ENCODE measurements at regions not wholly inside any gene's neighbourhood (a gene's known extent, or its start where the extent isn't known, plus 50 kb on each side); places are given as distances from the start of the nearest gene placed in this dataset.
"Not testable (repeated sequence)": the region's sequence is repeated elsewhere in the genome, so short reads cannot be mapped to it uniquely, and the experiment has no call there.

GRCh38 chrX:63439580-63439979, 88.4 kb upstream of the SPIN4 start:
- Histone ChIP-seq H3K9me3 (ENCODE audit: low read length) (no peaks in the 10 kb centered on the region), H3K27me3 (ENCODE audit: insufficient read depth, low read length) (no peaks in the 10 kb centered on the region), H3K36me3 (ENCODE audit: insufficient read depth, low read length) (no peaks in the 10 kb centered on the region), H2AFZ (ENCODE audit: low read depth, low read length) (no peak overlapping the region), H3K4me1 (ENCODE audit: insufficient read depth, low read length) (no peaks in the 10 kb centered on the region), H3K4me3 (ENCODE audit: low read length) (no peak overlapping the region)

GRCh38 chrX:63436865-63437264, 85.7 kb upstream of the SPIN4 start:
- H3K27me3 ChIP-seq (ENCODE audit: insufficient read depth, low read length): no peaks in the 10 kb centered on the region
- no peak overlapping the region for H2AFZ ChIP-seq (ENCODE audit: low read depth, low read length)
- H3K9me3 ChIP-seq (ENCODE audit: low read length): peaks cover 2% of the 10 kb centered on the region
- no peaks in the 10 kb centered on the region for H3K4me1 ChIP-seq (ENCODE audit: insufficient read depth, low read length)
- no peak overlapping the region for H3K4me3 ChIP-seq (ENCODE audit: low read length)
- H3K36me3 ChIP-seq (ENCODE audit: insufficient read depth, low read length): no peaks in the 10 kb centered on the region

- no peaks in the 10 kb centered on the region for H3K4me1 ChIP-seq (ENCODE audit: insufficient read depth, low read length)
- peaks cover 2% of the 10 kb centered on the region for H3K9me3 ChIP-seq (ENCODE audit: low read length)
- H3K36me3 ChIP-seq (ENCODE audit: insufficient read depth, low read length): no peaks in the 10 kb centered on the region
- H3K27me3 ChIP-seq (ENCODE audit: insufficient read depth, low read length): no peaks in the 10 kb centered on the region
- no peak overlapping the region for H2AFZ ChIP-seq (ENCODE audit: low read depth, low read length)
- H3K4me3 ChIP-seq (ENCODE audit: low read length): no peak overlapping the region
These were observed 83.5 kb upstream of the SPIN4 start for GRCh38 chrX:63434665-63435064.

- no peak overlapping the region for H3K4me3 ChIP-seq (ENCODE audit: low read length)
- H3K4me1 ChIP-seq (ENCODE audit: insufficient read depth, low read length): no peaks in the 10 kb centered on the region
- no peaks in the 10 kb centered on the region for H3K36me3 ChIP-seq (ENCODE audit: insufficient read depth, low read length)
- H2AFZ ChIP-seq (ENCODE audit: low read depth, low read length): no peak overlapping the region
- H3K9me3 ChIP-seq (ENCODE audit: low read length): peaks cover 2% of the 10 kb centered on the region
- H3K27me3 ChIP-seq (ENCODE audit: insufficient read depth, low read length): no peaks in the 10 kb centered on the region
These were observed 83.1 kb upstream of the SPIN4 start for GRCh38 chrX:63434206-63434605.

GRCh38 chrX:63430026-63430425, 78.9 kb upstream of the SPIN4 start:
- H3K27me3 ChIP-seq (ENCODE audit: insufficient read depth, low read length): no peaks in the 10 kb centered on the region
- H3K9me3 ChIP-seq (ENCODE audit: low read length): peaks cover 2% of the 10 kb centered on the region
- H3K4me3 ChIP-seq (ENCODE audit: low read length): no peak overlapping the region
- H2AFZ ChIP-seq (ENCODE audit: low read depth, low read length): no peak overlapping the region
- H3K36me3 ChIP-seq (ENCODE audit: insufficient read depth, low read length): no peaks in the 10 kb centered on the region
- H3K4me1 ChIP-seq (ENCODE audit: insufficient read depth, low read length): no peaks in the 10 kb centered on the region

- H3K36me3 ChIP-seq (ENCODE audit: insufficient read depth, low read length): no peaks in the 10 kb centered on the region
- H3K27me3 ChIP-seq (ENCODE audit: insufficient read depth, low read length): no peaks in the 10 kb centered on the region
- H3K4me3 ChIP-seq (ENCODE audit: low read length): no peak overlapping the region
- no peak overlapping the region for H2AFZ ChIP-seq (ENCODE audit: low read depth, low read length)
- H3K4me1 ChIP-seq (ENCODE audit: insufficient read depth, low read length): no peaks in the 10 kb centered on the region
- no peaks in the 10 kb centered on the region for H3K9me3 ChIP-seq (ENCODE audit: low read length)
These were observed 77.2 kb upstream of the SPIN4 start for GRCh38 chrX:63428348-63428747.

- H2AFZ ChIP-seq (ENCODE audit: low read depth, low read length): no peak overlapping the region
- no peak overlapping the region for H3K4me3 ChIP-seq (ENCODE audit: low read length)
- H3K9me3 ChIP-seq (ENCODE audit: low read length): no peaks in the 10 kb centered on the region
- H3K27me3 ChIP-seq (ENCODE audit: insufficient read depth, low read length): no peaks in the 10 kb centered on the region
- H3K4me1 ChIP-seq (ENCODE audit: insufficient read depth, low read length): no peaks in the 10 kb centered on the region
- no peaks in the 10 kb centered on the region for H3K36me3 ChIP-seq (ENCODE audit: insufficient read depth, low read length)
These were observed 75.4 kb upstream of the SPIN4 start for GRCh38 chrX:63426519-63426918.

- H3K27me3 ChIP-seq (ENCODE audit: insufficient read depth, low read length): no peaks in the 10 kb centered on the region
- H2AFZ ChIP-seq (ENCODE audit: low read depth, low read length): no peak overlapping the region
- no peak overlapping the region for H3K4me3 ChIP-seq (ENCODE audit: low read length)
- H3K9me3 ChIP-seq (ENCODE audit: low read length): no peaks in the 10 kb centered on the region
- no peaks in the 10 kb centered on the region for H3K36me3 ChIP-seq (ENCODE audit: insufficient read depth, low read length)
- H3K4me1 ChIP-seq (ENCODE audit: insufficient read depth, low read length): no peaks in the 10 kb centered on the region
These were observed 72.9 kb upstream of the SPIN4 start for GRCh38 chrX:63424063-63424462.

GRCh38 chrX:63421411-63421810, 70.3 kb upstream of the SPIN4 start:
- no peak overlapping the region for H2AFZ ChIP-seq (ENCODE audit: low read depth, low read length)
- no peaks in the 10 kb centered on the region for H3K36me3 ChIP-seq (ENCODE audit: insufficient read depth, low read length)
- no peak overlapping the region for H3K4me3 ChIP-seq (ENCODE audit: low read length)
- no peaks in the 10 kb centered on the region for H3K9me3 ChIP-seq (ENCODE audit: low read length)
- H3K27me3 ChIP-seq (ENCODE audit: insufficient read depth, low read length): no peaks in the 10 kb centered on the region
- no peaks in the 10 kb centered on the region for H3K4me1 ChIP-seq (ENCODE audit: insufficient read depth, low read length)

GRCh38 chrX:63418211-63418610, 67.1 kb upstream of the SPIN4 start:
- no peaks in the 10 kb centered on the region for H3K36me3 ChIP-seq (ENCODE audit: insufficient read depth, low read length)
- H2AFZ ChIP-seq (ENCODE audit: low read depth, low read length): no peak overlapping the region
- no peaks in the 10 kb centered on the region for H3K4me1 ChIP-seq (ENCODE audit: insufficient read depth, low read length)
- no peak overlapping the region for H3K4me3 ChIP-seq (ENCODE audit: low read length)
- H3K27me3 ChIP-seq (ENCODE audit: insufficient read depth, low read length): no peaks in the 10 kb centered on the region
- no peaks in the 10 kb centered on the region for H3K9me3 ChIP-seq (ENCODE audit: low read length)

GRCh38 chrX:63417649-63418048, 66.5 kb upstream of the SPIN4 start:
- Histone ChIP-seq H3K36me3 (ENCODE audit: insufficient read depth, low read length) (no peaks in the 10 kb centered on the region), H3K9me3 (ENCODE audit: low read length) (no peaks in the 10 kb centered on the region), H3K4me3 (ENCODE audit: low read length) (no peak overlapping the region), H3K27me3 (ENCODE audit: insufficient read depth, low read length) (no peaks in the 10 kb centered on the region), H2AFZ (ENCODE audit: low read depth, low read length) (no peak overlapping the region), H3K4me1 (ENCODE audit: insufficient read depth, low read length) (no peaks in the 10 kb centered on the region)

GRCh38 chrX:63409934-63410333, 58.8 kb upstream of the SPIN4 start:
- H3K4me1 ChIP-seq (ENCODE audit: insufficient read depth, low read length); H3K9me3 ChIP-seq (ENCODE audit: low read length); H3K27me3 ChIP-seq (ENCODE audit: insufficient read depth, low read length); H2AFZ ChIP-seq (ENCODE audit: low read depth, low read length); H3K36me3 ChIP-seq (ENCODE audit: insufficient read depth, low read length); H3K4me3 ChIP-seq (ENCODE audit: low read length): not testable (repeated sequence)

GRCh38 chrX:63408050-63408449, 56.9 kb upstream of the SPIN4 start:
- H3K27me3 ChIP-seq (ENCODE audit: insufficient read depth, low read length): no peaks in the 10 kb centered on the region
- no peaks in the 10 kb centered on the region for H3K4me1 ChIP-seq (ENCODE audit: insufficient read depth, low read length)
- H3K4me3 ChIP-seq (ENCODE audit: low read length): no peak overlapping the region
- H3K9me3 ChIP-seq (ENCODE audit: low read length): no peaks in the 10 kb centered on the region
- H3K36me3 ChIP-seq (ENCODE audit: insufficient read depth, low read length): no peaks in the 10 kb centered on the region
- H2AFZ ChIP-seq (ENCODE audit: low read depth, low read length): no peak overlapping the region

GRCh38 chrX:63404332-63404731, 53.2 kb upstream of the SPIN4 start:
- H3K27me3 ChIP-seq (ENCODE audit: insufficient read depth, low read length): no peaks in the 10 kb centered on the region
- H3K4me1 ChIP-seq (ENCODE audit: insufficient read depth, low read length): no peaks in the 10 kb centered on the region
- no peak overlapping the region for H2AFZ ChIP-seq (ENCODE audit: low read depth, low read length)
- H3K4me3 ChIP-seq (ENCODE audit: low read length): no peak overlapping the region
- H3K9me3 ChIP-seq (ENCODE audit: low read length): no peaks in the 10 kb centered on the region
- H3K36me3 ChIP-seq (ENCODE audit: insufficient read depth, low read length): no peaks in the 10 kb centered on the region

All from neuron (in vitro differentiated cells).